Colonic mucosa (tissue), 4 donors: ENCODE measurements at regions not wholly inside any gene's neighbourhood (a gene's known extent, or its start where the extent isn't known, plus 50 kb on each side); places are given as distances from the start of the nearest gene placed in this dataset.
"Not testable (repeated sequence)": the region's sequence is repeated elsewhere in the genome, so short reads cannot be mapped to it uniquely, and the experiment has no call there.

ENCODE experiments used
- DNase-seq: peaks from one replicate; pipeline ENCODE4 v3.0.0-alpha.2; 2020
- H3K27ac ChIP-seq: fragments of 200-600 bp; one replicate; pipeline ENCODE4 v1.8.0; 2021
- H3K27me3 ChIP-seq: fragments of 200-600 bp; one replicate; pipeline ENCODE4 v1.8.0; 2021
- H3K36me3 ChIP-seq: fragments of 200-600 bp; one replicate; pipeline ENCODE4 v1.8.0; 2021
- H3K4me1 ChIP-seq: fragments of 200-600 bp; one replicate; pipeline ENCODE4 v1.8.0; 2021; ENCODE audit warnings: mild to moderate bottlenecking
- H3K4me3 ChIP-seq: fragments of 200-600 bp; one replicate; pipeline ENCODE4 v1.8.0; 2021
- H3K9ac ChIP-seq, 2 donors: one replicate each; pipeline ENCODE4 v1.7.0; 2013; ENCODE audit warnings: control low read depth in 2 of 2, low read depth in 2 of 2, low read length in 2 of 2
- H3K9me3 ChIP-seq: fragments of 200-600 bp; one replicate; pipeline ENCODE4 v1.8.0; 2021
- intact Hi-C: fragments of 100-400 bp; cut with DNase I; formaldehyde crosslinking; loops from one replicate; pipeline ENCODE4 v1.14.1; 2022
- TF ChIP-seq, protein P1 (sequence below): fragments of 200-600 bp; IDR thresholded peaks from one replicate; pipeline ENCODE4 v1.8.0; 2022; ENCODE audit warnings: antibody characterized with exemption, mild to moderate bottlenecking
- donor health status: healthy.
- donor health status: DM: no; HTN: no; CAD: no.
- donor health status: DM: no; HTN: no; CAD: no.

DNA sequence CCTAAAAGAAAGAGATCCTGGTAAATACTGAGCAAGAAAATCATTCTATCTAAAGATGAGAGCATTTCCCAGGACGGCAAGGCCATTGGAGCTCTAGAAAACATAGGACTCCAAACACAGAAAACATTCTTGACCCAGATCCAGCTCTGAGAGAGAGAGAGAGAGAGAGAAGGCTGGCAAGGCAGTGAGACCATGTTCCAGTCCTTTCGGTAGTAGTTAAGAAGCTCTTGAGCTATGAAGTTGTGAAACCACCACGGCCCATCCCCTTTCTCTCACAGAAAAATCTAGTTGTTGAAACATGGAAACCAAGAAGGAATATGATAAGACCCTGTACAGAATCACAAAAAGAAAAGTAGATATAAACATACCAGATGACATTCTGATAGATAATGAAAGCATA, 212.4 kb upstream of the NPSR1 start:
- no peak for DNase-seq

DNA sequence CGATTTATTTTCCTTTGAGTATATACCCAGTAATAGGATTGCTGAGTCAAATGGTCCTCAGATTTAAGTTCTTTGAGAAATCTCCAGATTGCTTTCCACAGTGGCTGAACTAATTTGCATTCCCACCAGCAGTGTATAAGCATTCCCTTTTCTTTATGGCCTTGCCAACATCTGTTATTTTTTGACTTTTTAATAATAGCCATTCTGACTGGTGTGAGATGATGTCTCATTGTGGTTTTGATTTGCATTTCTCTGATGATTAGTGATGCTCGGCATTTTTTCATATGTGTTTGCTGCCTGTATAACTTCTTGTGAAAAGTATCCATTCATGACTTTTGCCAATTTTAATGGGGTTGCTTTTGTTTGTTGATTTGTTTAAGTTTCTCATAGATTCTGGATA, 209.5 kb upstream of the NPSR1 start:
- H3K9ac ChIP-seq, H3K27me3 ChIP-seq, H3K4me1 ChIP-seq, H3K9me3 ChIP-seq, intact Hi-C loops, H3K36me3 ChIP-seq, DNase-seq, H3K4me3 ChIP-seq, H3K27ac ChIP-seq: not testable (repeated sequence)

More for the DNA sequence above, 212.4 kb upstream of the NPSR1 start:
- Histone ChIP-seq H3K36me3 (no peaks in the 10 kb centered on the region), H3K9ac (no peak overlapping the region), H3K27me3 (no peaks in the 10 kb centered on the region), H3K27ac (no peak overlapping the region), H3K4me3 (no peak overlapping the region), H3K4me1 (no peaks in the 10 kb centered on the region), H3K9me3 (no peaks in the 10 kb centered on the region)
- intact Hi-C loops: no loop called here
- TF ChIP-seq, protein P1, sequence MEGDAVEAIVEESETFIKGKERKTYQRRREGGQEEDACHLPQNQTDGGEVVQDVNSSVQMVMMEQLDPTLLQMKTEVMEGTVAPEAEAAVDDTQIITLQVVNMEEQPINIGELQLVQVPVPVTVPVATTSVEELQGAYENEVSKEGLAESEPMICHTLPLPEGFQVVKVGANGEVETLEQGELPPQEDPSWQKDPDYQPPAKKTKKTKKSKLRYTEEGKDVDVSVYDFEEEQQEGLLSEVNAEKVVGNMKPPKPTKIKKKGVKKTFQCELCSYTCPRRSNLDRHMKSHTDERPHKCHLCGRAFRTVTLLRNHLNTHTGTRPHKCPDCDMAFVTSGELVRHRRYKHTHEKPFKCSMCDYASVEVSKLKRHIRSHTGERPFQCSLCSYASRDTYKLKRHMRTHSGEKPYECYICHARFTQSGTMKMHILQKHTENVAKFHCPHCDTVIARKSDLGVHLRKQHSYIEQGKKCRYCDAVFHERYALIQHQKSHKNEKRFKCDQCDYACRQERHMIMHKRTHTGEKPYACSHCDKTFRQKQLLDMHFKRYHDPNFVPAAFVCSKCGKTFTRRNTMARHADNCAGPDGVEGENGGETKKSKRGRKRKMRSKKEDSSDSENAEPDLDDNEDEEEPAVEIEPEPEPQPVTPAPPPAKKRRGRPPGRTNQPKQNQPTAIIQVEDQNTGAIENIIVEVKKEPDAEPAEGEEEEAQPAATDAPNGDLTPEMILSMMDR: no peak

DNA sequence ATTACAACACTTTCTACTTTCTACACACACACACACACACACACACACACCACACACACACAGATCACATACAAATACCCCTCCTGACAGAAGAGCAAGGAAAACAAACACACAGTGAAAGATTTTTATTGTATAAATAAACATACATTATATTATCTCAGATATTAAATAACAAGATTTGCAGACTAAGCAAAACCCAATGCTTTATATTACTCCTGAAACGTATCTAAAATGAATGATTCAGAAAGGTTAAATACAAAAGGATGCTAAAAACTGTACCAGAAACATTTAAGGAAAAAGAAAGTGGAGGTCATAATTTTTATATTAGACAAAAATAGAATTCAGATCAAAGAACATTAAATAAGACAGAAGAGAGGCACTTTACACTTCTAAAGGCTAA, 208.3 kb upstream of the NPSR1 start:
- no peak for DNase-seq
- H3K4me1 ChIP-seq: no peaks in the 10 kb centered on the region
- no peak overlapping the region for H3K9ac ChIP-seq
- intact Hi-C loops: no loop called here
- no peaks in the 10 kb centered on the region for H3K27me3 ChIP-seq
- H3K4me3 ChIP-seq: no peak overlapping the region
- H3K36me3 ChIP-seq: no peaks in the 10 kb centered on the region
- no peak overlapping the region for H3K27ac ChIP-seq
- TF ChIP-seq, protein P1: no peak
- H3K9me3 ChIP-seq: no peaks in the 10 kb centered on the region

DNA sequence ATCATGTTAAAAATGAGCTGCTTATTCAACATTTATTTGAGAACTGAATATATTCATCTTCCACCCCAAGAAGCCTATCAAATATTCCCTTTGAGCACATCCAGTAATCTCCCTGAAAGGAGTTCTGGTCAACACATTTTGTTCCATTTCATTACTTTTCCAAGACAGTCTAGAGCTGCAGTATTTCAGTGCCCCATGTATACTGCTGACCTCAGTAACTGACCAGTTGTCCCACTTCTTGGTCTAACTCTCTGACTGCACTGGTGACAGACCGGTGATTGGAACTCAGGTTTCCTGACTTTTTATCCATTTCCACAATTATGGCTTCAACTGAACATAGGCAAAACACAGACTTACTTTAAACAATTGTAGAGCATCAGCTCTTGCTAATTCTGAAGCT, 206.8 kb upstream of the NPSR1 start:
- TF ChIP-seq, protein P1: no peak
- no peaks in the 10 kb centered on the region for H3K4me1 ChIP-seq
- intact Hi-C loops: no loop called here

DNA sequence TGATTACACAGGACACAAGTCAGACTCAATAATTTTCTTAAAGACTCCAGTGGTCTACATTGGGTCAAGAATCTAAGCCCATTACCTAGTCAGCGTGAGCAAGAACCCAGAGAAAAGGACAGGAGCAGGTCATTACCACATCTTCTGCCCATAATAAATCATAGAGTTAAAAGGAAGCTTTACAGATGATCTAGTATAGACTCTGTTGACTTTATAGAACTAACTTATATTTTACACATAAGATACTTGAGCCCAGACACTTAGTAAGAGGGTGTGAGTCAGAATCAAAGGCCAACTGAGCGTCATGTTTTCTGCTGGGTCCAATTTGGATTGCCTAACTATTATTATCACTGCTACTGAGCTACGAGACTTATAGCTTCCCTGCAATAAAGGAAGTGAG, 206.1 kb upstream of the NPSR1 start:
- Histone ChIP-seq H3K4me3 (no peak overlapping the region), H3K27ac (no peak overlapping the region), H3K27me3 (no peaks in the 10 kb centered on the region), H3K4me1 (no peaks in the 10 kb centered on the region), H3K9ac (no peak overlapping the region), H3K9me3 (no peaks in the 10 kb centered on the region), H3K36me3 (no peaks in the 10 kb centered on the region)
- DNase-seq: no peak
- intact Hi-C loops: no loop called here
- TF ChIP-seq, protein P1: no peak

More for the DNA sequence above, 206.8 kb upstream of the NPSR1 start:
- DNase-seq: no peak
- H3K27me3 ChIP-seq: no peaks in the 10 kb centered on the region
- no peaks in the 10 kb centered on the region for H3K9me3 ChIP-seq
- no peak overlapping the region for H3K9ac ChIP-seq
- H3K27ac ChIP-seq: no peak overlapping the region
- H3K4me3 ChIP-seq: no peak overlapping the region
- H3K36me3 ChIP-seq: no peaks in the 10 kb centered on the region

DNA sequence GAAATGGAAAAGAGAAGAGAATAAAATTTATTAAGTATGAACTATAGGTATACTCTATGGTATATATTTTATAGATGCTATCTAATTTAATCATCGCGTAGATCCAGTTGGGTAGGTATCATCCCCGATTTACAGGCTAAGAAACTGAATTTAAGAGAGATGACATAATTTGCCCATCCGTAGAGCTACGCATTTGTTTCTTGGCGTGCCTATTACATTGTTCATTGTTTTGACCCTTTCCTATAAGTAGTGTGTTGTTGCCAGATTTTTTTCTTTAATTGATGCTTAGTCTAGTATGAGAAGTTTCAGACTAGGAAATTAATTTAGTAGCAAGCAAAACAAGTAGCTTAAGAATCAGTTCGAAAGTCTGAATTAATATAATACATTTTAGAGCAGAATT, 205.7 kb upstream of the NPSR1 start:
- intact Hi-C loops: no loop called here
- Histone ChIP-seq H3K9ac (no peak overlapping the region), H3K36me3 (no peaks in the 10 kb centered on the region), H3K4me1 (no peaks in the 10 kb centered on the region), H3K9me3 (no peaks in the 10 kb centered on the region), H3K27me3 (no peaks in the 10 kb centered on the region), H3K4me3 (no peak overlapping the region), H3K27ac (no peak overlapping the region)
- no peak for DNase-seq
- TF ChIP-seq, protein P1: no peak
